Activated naive CD4-positive, alpha-beta T cell treated with anti-CD3 and anti-CD28 coated beads, Interleukin-2, amount 50 U/mL, for 24 hours (primary cell): ENCODE measurements at regions not wholly inside any gene's neighbourhood (a gene's known extent, or its start where the extent isn't known, plus 50 kb on each side); places are given as distances from the start of the nearest gene placed in this dataset.

Experiments used
- H3K27ac Mint-ChIP-seq: one replicate; pipeline ENCODE4 v1.8.0; 2021; ENCODE audit warnings: mild to moderate bottlenecking, mixed read lengths
- H3K27me3 Mint-ChIP-seq: one replicate; pipeline ENCODE4 v1.8.0; 2021; ENCODE audit warnings: mixed read lengths
- H3K36me3 Mint-ChIP-seq: one replicate; pipeline ENCODE4 v1.8.0; 2021; ENCODE audit warnings: mixed read lengths
- H3K4me1 Mint-ChIP-seq: one replicate; pipeline ENCODE4 v1.8.0; 2021; ENCODE audit warnings: mixed read lengths
- H3K4me3 Mint-ChIP-seq: one replicate; pipeline ENCODE4 v1.8.0; 2021; ENCODE audit warnings: mild to moderate bottlenecking, mixed read lengths
- H3K9me3 Mint-ChIP-seq: one replicate; pipeline ENCODE4 v1.8.0; 2021; ENCODE audit warnings: mixed read lengths

DNA sequence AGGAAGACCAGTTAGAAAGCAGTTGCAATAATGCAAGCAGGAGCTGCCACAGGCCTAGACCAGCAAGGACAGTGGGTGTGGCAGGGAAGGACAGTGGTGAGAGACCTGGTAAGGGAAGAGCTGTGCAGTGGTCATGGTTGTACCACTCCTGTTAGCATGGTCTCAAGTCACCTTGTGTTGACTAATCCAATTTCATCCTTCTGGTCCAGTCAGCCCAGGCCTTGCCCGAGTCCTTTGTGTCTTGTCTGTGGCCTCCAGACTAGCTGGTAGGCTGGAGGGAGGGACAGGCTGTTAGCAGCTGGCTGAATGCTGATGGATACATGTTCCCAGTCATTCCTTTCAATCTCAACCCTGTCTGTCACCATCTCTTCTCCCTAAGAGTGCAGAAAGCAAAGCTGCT is 54.1 kb upstream of the BRD7 start:
- H3K4me3 Mint-ChIP-seq, result no peak overlapping the region
- peaks cover 7% of the 10 kb centered on the region for H3K27me3 Mint-ChIP-seq
- H3K36me3 Mint-ChIP-seq, result peaks cover 11% of the 10 kb centered on the region
- no peak overlapping the region for H3K27ac Mint-ChIP-seq
- H3K4me1 Mint-ChIP-seq, result no peaks in the 10 kb centered on the region
- peaks cover 18% of the 10 kb centered on the region for H3K9me3 Mint-ChIP-seq

DNA sequence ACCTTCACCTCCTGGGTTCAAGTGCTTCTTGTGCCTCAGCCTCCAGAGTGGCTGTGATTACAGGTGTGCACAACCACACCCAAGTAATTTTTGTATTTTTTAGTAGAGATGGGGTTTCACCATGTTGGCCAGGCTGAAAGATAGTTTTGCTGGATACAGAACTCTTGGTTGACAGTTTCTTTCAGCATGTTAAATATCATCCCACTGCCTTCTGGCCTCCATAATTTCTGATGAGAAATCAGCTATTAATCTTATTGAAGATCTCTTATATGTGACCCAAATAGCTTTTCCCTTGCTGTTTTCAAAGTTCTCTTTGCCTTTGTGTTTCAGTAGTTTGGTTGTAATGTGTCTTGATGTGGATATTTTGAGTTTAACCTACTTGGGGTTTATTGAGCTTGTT is 50.3 kb upstream of the BRD7 start:
- Mint-ChIP-seq H3K4me1 (no peaks in the 10 kb centered on the region), H3K27ac (no peak overlapping the region), H3K36me3 (peaks cover 12% of the 10 kb centered on the region), H3K27me3 (peaks cover 9% of the 10 kb centered on the region), H3K4me3 (no peak overlapping the region), H3K9me3 (peaks cover 33% of the 10 kb centered on the region)
